Stimulated activated CD8-positive, alpha-beta memory T cell treated with anti-CD3 and anti-CD28 coated beads, Interleukin-7, amount 100 ng/mL, for 4 hours (primary cell): ENCODE measurements at regions not wholly inside any gene's neighbourhood (a gene's known extent, or its start where the extent isn't known, plus 50 kb on each side); places are given as distances from the start of the nearest gene placed in this dataset.
"Not testable (repeated sequence)": the region's sequence is repeated elsewhere in the genome, so short reads cannot be mapped to it uniquely, and the experiment has no call there.

Experiments
- DNase-seq, 2 donors: peaks; one replicate each; pipeline ENCODE4 v3.0.0-alpha.2; 2020; ENCODE audit warnings: low read depth in 2 of 2

DNA sequence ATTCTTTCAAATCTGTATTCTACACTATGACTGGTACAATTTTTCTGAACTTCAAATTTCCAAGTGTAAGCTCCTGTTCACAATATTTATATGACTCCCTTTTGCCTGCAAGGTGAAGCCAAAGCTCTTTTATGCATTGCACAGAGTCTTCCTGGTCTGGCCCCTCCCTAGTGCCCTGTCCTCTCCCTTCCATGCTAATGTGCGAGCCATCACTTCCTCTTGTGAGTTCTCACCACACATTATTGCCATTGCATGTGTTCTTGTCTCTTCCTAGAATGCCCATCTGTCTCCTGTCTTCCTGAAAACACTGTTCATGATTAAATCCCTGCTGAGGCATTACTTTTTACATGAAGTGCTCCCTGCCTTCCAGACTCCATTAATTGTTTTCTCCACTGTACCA is 169.9 kb downstream of the MC4R start:
- no peak for DNase-seq

DNA sequence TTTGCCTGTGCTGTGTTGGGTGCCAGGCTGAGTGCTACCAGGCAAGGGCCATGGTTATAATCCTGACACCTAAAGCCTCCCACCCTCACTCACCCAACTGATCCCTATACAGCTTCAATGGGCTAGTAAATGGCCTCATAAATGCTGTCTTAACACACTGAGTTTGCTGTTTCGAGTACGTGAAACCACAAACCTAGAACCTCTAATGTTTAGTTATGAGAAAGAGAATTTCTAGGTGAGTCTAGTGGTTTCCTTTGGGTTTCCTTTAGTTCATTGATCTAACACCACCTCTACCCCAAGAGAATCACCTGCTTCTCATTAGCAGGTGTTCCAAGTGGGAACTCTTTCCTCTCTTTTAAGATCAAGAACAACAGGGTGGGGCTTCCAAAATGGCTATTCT is 172.0 kb downstream of the MC4R start:
- no peak for DNase-seq

GRCh38 chr18:60199505-60199904 is 173.1 kb downstream of the MC4R start:
- no peak for DNase-seq

- no peak for DNase-seq
Measured at GRCh38 chr18:60197671-60198462, 174.7 kb downstream of the MC4R start.

- DNase-seq: no peak
Measured at GRCh38 chr18:60196836-60197606, 175.6 kb downstream of the MC4R start.

- DNase-seq: no peak
Measured at GRCh38 chr18:60193780-60194179, 178.8 kb downstream of the MC4R start.

- DNase-seq: no peak
Measured at GRCh38 chr18:60191926-60192325, 180.6 kb downstream of the MC4R start.

DNA sequence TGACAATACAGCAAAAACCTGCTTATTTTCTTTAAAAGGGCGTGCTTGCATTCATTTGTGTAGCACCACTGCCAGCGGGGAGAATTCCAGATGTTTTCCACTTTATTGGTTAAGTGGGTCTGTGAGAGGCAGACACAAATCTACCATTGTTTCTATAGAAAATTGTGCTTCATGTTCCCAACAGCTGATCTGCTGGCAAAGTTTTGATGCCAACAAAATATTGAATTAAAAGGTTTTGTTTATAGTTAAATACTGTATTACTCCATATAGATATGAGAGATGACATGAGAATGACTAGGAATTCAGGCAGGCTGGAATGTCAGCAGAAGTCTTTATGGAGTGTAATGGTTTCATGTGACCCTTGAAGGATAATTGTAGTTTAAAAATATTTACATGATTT is 182.7 kb downstream of the MC4R start:
- no peak for DNase-seq

DNA sequence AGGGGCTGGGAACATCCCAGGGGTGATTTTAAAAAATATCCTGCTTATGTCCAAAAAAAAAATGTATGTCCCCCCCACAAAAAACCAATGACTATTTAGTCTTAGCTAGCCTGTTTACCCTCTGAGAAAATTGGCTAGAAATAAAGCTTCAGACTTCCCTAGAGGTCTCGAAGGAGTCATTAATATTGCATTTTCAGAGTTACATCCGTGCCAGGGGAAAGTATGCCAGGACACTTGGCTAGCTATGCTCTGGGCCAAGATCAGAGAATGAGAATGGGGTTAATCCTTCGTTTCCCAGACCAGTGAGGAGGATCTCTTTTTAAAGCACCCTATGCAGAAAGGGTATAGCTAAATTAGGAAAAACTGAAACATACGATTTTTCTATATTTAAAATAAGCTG is 183.6 kb downstream of the MC4R start:
- DNase-seq: no peak

GRCh38 chr18:60182223-60182622 is 190.4 kb downstream of the MC4R start:
- DNase-seq: no peak

GRCh38 chr18:60180671-60181070 is 191.9 kb downstream of the MC4R start:
- DNase-seq: no peak

DNA sequence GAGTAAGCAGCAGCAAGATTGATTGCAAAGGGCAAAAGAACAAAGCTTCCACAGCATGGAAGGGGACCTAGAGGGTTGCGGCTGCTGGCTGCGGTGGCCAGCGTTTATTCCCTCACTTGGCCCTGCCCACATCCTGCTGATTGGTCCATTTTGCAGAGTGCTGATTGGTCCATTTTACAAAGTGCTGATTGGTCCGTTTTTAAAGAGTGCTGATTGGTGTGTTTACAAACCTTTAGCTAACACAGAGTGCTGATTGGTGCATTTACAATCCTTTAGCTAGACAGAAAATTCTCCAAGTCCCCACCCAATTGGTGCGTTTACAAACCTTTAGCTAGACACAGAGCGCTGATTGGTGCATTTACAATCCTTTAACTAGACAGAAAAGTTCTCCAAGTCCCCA is 194.4 kb downstream of the MC4R start:
- DNase-seq: not testable (repeated sequence)

DNA sequence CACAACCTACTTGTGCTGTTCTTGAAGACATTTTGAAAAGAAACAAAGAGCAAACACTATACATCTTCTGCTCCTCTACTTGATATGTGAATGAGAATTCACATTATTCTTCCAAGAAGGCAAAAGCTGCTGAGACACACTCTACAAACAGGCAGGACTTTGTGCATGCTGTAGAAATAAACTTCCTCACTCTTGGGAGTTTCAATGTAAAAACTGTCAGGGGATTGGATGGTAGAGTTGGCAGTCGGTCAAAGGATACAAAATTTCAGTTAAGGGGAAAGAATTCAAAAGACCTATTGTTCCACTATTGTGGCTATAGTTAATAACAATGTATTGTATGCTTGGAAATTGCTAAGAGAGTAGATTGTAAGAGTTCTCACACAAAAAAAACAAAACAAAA is 196.3 kb downstream of the MC4R start:
- no peak for DNase-seq

DNA sequence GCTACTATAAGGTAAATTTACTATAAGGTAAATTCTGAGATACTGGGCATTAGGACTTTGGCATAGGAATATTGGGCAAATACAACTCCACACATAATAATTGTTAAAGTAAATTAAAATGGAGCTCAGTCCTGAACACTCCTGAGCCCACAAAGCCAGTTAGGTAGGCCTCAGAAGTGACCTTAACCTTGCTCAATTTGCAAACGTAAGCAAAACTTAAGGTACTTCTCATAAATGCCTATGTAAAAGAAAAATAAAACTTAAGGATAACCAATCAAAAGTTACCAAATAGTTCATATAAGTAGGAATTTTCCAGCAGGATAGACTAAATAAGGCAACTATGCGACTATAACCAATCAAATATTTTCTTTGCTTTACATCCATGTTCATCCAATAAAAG is 197.7 kb downstream of the MC4R start:
- no peak for DNase-seq

GRCh38 chr18:60172030-60172429 is 200.5 kb downstream of the MC4R start:
- no peak for DNase-seq

DNA sequence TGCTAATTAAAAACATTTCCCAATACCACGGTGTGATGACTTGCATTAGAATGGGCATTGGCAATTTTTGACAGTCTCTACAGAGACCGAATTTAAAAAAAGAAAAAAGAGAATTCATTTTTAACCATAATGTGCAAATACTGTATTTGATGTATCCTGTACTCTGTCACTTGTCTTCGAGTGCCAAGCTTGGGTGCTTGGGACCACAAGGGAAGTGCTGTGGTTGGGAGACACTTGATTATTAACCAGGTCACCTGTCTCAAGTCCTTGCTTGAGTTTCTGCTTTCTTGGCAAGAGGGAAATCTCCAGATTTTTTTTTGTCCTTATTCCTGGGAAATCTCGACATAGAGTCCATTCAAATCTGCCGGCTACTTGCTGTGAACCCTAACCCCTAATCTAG is 209.0 kb downstream of the MC4R start:
- DNase-seq: no peak

GRCh38 chr18:60162388-60162787 is 210.2 kb downstream of the MC4R start:
- no peak for DNase-seq

GRCh38 chr18:60157810-60158209 is 214.8 kb downstream of the MC4R start:
- no peak for DNase-seq

DNA sequence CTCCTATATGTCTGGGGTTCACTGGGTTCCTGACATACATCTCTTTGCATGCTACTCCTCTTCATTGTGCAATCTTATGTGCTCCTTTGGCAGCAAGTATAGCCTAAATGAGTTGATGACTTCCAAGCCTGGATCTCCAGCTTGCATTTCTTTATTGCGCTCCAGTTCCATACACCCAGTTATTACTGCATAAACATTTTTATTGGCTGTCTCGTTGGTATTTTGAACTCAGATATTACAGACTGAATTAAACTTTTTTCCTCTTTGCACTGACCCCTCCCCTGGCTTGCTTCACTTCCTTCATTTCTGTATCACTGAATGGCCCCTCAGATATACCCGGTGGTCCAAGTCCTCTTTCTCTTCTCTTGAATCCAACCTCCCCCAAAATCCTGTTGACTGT is 219.2 kb downstream of the MC4R start:
- no peak for DNase-seq

- DNase-seq: no peak
Measured at GRCh38 chr18:60149316-60149715, 223.3 kb downstream of the MC4R start.

- DNase-seq: no peak
Measured at GRCh38 chr18:60147323-60147722, 225.3 kb downstream of the MC4R start.

DNA sequence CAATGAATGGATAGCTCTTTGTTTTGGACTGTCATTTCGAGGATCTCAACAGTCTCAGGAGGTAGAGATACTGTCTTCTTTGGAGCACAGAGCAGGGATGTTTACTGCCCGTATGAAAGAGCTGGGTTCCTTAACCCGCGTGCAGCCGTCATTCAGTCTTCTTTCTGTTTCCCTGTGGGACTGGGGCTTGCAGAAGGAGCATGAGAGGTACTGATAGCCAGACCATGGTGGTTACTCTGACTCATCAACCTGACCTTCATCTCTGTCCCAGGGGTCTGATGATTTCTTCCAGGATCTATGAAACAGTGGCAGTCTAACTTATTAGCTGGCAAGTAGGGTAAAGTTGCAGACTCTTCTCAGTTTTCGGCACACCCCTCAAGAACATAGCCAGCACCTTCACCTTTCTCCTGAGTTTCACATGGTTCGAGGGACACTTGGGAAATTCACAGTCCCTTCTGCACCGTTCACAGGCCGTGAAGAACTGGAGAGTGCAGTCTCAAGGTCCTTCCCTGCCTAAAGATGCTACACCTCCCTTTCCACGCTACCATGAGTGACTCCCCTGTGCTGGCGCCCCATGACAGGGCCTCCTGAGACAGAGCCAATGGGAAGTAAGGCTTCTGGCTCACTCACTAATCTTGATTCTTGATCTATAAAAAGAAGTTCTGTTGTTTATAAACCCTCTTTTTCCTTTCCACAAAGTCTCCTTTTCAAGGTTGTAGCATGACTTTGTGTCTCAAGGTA is 226.2 kb downstream of the MC4R start:
- DNase-seq: no peak

DNA sequence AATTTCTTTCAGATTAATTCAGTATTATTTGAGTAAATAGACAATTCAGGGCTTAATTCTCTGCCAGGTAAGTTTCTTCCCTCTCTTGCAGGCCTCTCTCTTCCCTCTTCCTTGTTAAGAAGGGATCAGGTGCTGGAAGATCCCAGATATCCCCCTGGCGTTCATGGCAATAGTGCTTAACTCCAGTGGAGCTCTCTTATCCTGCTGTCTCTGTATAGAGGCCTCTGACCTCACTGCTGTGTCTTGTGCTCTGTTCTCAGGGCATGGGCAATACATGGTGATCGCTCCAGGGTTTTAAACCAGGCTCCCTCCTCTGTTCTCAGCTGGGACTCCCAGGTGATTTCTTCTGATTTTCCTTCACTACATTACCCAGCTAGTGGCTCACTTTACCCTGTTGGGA is 226.8 kb downstream of the MC4R start:
- DNase-seq: no peak
